ENCODE measurements at regions not wholly inside any gene's neighbourhood (a gene's known extent, or its start where the extent isn't known, plus 50 kb on each side); places are given as distances from the start of the nearest gene placed in this dataset.
"Not testable (repeated sequence)": the region's sequence is repeated elsewhere in the genome, so short reads cannot be mapped to it uniquely, and the experiment has no call there.

GRCh38 chr1:120308940-120309578 is 105.8 kb upstream of the NBPF8 start:
- H3K27ac ChIP-seq (ENCODE audit: insufficient read depth, low read depth, low read length); DNase-seq (ENCODE audit: low read depth, low spot score); H3K9ac ChIP-seq (replicated peaks; ENCODE audit: extremely low read depth, insufficient read depth, low read length); BruUV-seq (replicated peaks); dilution Hi-C loops (cut with MboI; ENCODE audit: extremely low pct_ligation_motif_present, low sequenced_read_pairs); H3K9me1 ChIP-seq (replicated peaks; ENCODE audit: control insufficient read depth, extremely low read depth, insufficient read depth, low read length); FAIRE-seq; POLR2A ChIA-PET; H3K4me3 ChIP-seq (replicated peaks in 1 of 3; ENCODE audit: insufficient read depth in 1 of 3, low read depth in 1 of 3, low read length in 3 of 3); H3K4me1 ChIP-seq (ENCODE audit: control insufficient read depth, extremely low read depth, insufficient read depth, low read length); H4K20me1 ChIP-seq (replicated peaks; ENCODE audit: control insufficient read depth, extremely low read depth, insufficient read depth, low read length); H3K36me3 ChIP-seq (ENCODE audit: control insufficient read depth in 2 of 2, extremely low read depth in 1 of 2, insufficient read depth in 2 of 2, low read length in 2 of 2); H3K9me3 ChIP-seq (replicated peaks; ENCODE audit: control insufficient read depth, insufficient read depth, low read length); H2AFZ ChIP-seq (ENCODE audit: low read depth, low read length); CTCF ChIA-PET; H3K4me2 ChIP-seq (ENCODE audit: insufficient read depth, low read length); H3K27me3 ChIP-seq (ENCODE audit: control insufficient read depth in 2 of 2, insufficient read depth in 2 of 2, low read length in 2 of 2); intact Hi-C loops (cut with micrococcal nuclease); H3K79me2 ChIP-seq (ENCODE audit: control insufficient read depth, insufficient read depth, low read length): not testable (repeated sequence)

- H3K4me1 ChIP-seq (ENCODE audit: control insufficient read depth, extremely low read depth, insufficient read depth, low read length); POLR2A ChIA-PET; H3K36me3 ChIP-seq (ENCODE audit: control insufficient read depth in 2 of 2, extremely low read depth in 1 of 2, insufficient read depth in 2 of 2, low read length in 2 of 2); intact Hi-C loops (cut with micrococcal nuclease); H3K4me2 ChIP-seq (ENCODE audit: insufficient read depth, low read length); H2AFZ ChIP-seq (ENCODE audit: low read depth, low read length); H4K20me1 ChIP-seq (replicated peaks; ENCODE audit: control insufficient read depth, extremely low read depth, insufficient read depth, low read length); FAIRE-seq; H3K9ac ChIP-seq (replicated peaks; ENCODE audit: extremely low read depth, insufficient read depth, low read length); H3K9me1 ChIP-seq (replicated peaks; ENCODE audit: control insufficient read depth, extremely low read depth, insufficient read depth, low read length); H3K9me3 ChIP-seq (replicated peaks; ENCODE audit: control insufficient read depth, insufficient read depth, low read length); H3K27me3 ChIP-seq (ENCODE audit: control insufficient read depth in 2 of 2, insufficient read depth in 2 of 2, low read length in 2 of 2); H3K27ac ChIP-seq (ENCODE audit: insufficient read depth, low read depth, low read length); dilution Hi-C loops (cut with MboI; ENCODE audit: extremely low pct_ligation_motif_present, low sequenced_read_pairs); H3K4me3 ChIP-seq (replicated peaks in 1 of 3; ENCODE audit: insufficient read depth in 1 of 3, low read depth in 1 of 3, low read length in 3 of 3); H3K79me2 ChIP-seq (ENCODE audit: control insufficient read depth, insufficient read depth, low read length); BruUV-seq (replicated peaks); DNase-seq (ENCODE audit: low read depth, low spot score); CTCF ChIA-PET: not testable (repeated sequence)
These were observed 109.8 kb upstream of the NBPF8 start for GRCh38 chr1:120305046-120305445.

GRCh38 chr1:120304341-120304740 is 110.5 kb upstream of the NBPF8 start:
- BruUV-seq (replicated peaks); intact Hi-C loops (cut with micrococcal nuclease); H3K79me2 ChIP-seq (ENCODE audit: control insufficient read depth, insufficient read depth, low read length); H3K9me1 ChIP-seq (replicated peaks; ENCODE audit: control insufficient read depth, extremely low read depth, insufficient read depth, low read length); H3K9me3 ChIP-seq (replicated peaks; ENCODE audit: control insufficient read depth, insufficient read depth, low read length); POLR2A ChIA-PET; CTCF ChIA-PET; H3K36me3 ChIP-seq (ENCODE audit: control insufficient read depth in 2 of 2, extremely low read depth in 1 of 2, insufficient read depth in 2 of 2, low read length in 2 of 2); H3K4me1 ChIP-seq (ENCODE audit: control insufficient read depth, extremely low read depth, insufficient read depth, low read length); H4K20me1 ChIP-seq (replicated peaks; ENCODE audit: control insufficient read depth, extremely low read depth, insufficient read depth, low read length); H3K4me2 ChIP-seq (ENCODE audit: insufficient read depth, low read length); H2AFZ ChIP-seq (ENCODE audit: low read depth, low read length); dilution Hi-C loops (cut with MboI; ENCODE audit: extremely low pct_ligation_motif_present, low sequenced_read_pairs); H3K27ac ChIP-seq (ENCODE audit: insufficient read depth, low read depth, low read length); H3K4me3 ChIP-seq (replicated peaks in 1 of 3; ENCODE audit: insufficient read depth in 1 of 3, low read depth in 1 of 3, low read length in 3 of 3); FAIRE-seq; H3K9ac ChIP-seq (replicated peaks; ENCODE audit: extremely low read depth, insufficient read depth, low read length); H3K27me3 ChIP-seq (ENCODE audit: control insufficient read depth in 2 of 2, insufficient read depth in 2 of 2, low read length in 2 of 2); DNase-seq (ENCODE audit: low read depth, low spot score): not testable (repeated sequence)

- H2AFZ ChIP-seq (ENCODE audit: low read depth, low read length); H3K9me1 ChIP-seq (replicated peaks; ENCODE audit: control insufficient read depth, extremely low read depth, insufficient read depth, low read length); H3K4me2 ChIP-seq (ENCODE audit: insufficient read depth, low read length); H3K4me1 ChIP-seq (ENCODE audit: control insufficient read depth, extremely low read depth, insufficient read depth, low read length); H3K79me2 ChIP-seq (ENCODE audit: control insufficient read depth, insufficient read depth, low read length); H3K27me3 ChIP-seq (ENCODE audit: control insufficient read depth in 2 of 2, insufficient read depth in 2 of 2, low read length in 2 of 2); H4K20me1 ChIP-seq (replicated peaks; ENCODE audit: control insufficient read depth, extremely low read depth, insufficient read depth, low read length); POLR2A ChIA-PET; CTCF ChIA-PET; H3K36me3 ChIP-seq (ENCODE audit: control insufficient read depth in 2 of 2, extremely low read depth in 1 of 2, insufficient read depth in 2 of 2, low read length in 2 of 2); H3K4me3 ChIP-seq (replicated peaks in 1 of 3; ENCODE audit: insufficient read depth in 1 of 3, low read depth in 1 of 3, low read length in 3 of 3); H3K9me3 ChIP-seq (replicated peaks; ENCODE audit: control insufficient read depth, insufficient read depth, low read length); H3K27ac ChIP-seq (ENCODE audit: insufficient read depth, low read depth, low read length); FAIRE-seq; BruUV-seq (replicated peaks); H3K9ac ChIP-seq (replicated peaks; ENCODE audit: extremely low read depth, insufficient read depth, low read length); dilution Hi-C loops (cut with MboI; ENCODE audit: extremely low pct_ligation_motif_present, low sequenced_read_pairs); DNase-seq (ENCODE audit: low read depth, low spot score); intact Hi-C loops (cut with micrococcal nuclease): not testable (repeated sequence)
These were observed 115.3 kb upstream of the NBPF8 start for GRCh38 chr1:120299433-120300057.
